ENCODE measurements at regions not wholly inside any gene's neighbourhood (a gene's known extent, or its start where the extent isn't known, plus 50 kb on each side); places are given as distances from the start of the nearest gene placed in this dataset.

- H3K4ac ChIP-seq (ENCODE audit: low read depth, low read length): no peak overlapping the region
- H3K79me1 ChIP-seq (ENCODE audit: low read depth in 1 of 2, low read length in 2 of 2): no peaks in the 10 kb centered on the region
- in situ Hi-C loops (cut with MboI; ENCODE audit: low sequenced_read_pairs) (no loop called here), intact Hi-C loops (cut with micrococcal nuclease) (no loop called here), dilution Hi-C loops (cut with HindIII; ENCODE audit: low sequenced_read_pairs, unreplicated experiment) (no loop called here)
- TF ChIP-seq BHLHE40 (IDR thresholded peaks at IDR 0.05; ENCODE audit: low read depth, low read length): peak; percentile 96
- TF ChIP-seq FOS (IDR thresholded peaks at IDR 0.05; ENCODE audit: low read depth, low read length): peak; percentile 100
- peak; percentile 21; the same call in 1 of the 2 replicates for TF ChIP-seq MAFK (IDR thresholded peaks at IDR 0.05; ENCODE audit: low read depth, low read length)
- TF ChIP-seq, protein P1, sequence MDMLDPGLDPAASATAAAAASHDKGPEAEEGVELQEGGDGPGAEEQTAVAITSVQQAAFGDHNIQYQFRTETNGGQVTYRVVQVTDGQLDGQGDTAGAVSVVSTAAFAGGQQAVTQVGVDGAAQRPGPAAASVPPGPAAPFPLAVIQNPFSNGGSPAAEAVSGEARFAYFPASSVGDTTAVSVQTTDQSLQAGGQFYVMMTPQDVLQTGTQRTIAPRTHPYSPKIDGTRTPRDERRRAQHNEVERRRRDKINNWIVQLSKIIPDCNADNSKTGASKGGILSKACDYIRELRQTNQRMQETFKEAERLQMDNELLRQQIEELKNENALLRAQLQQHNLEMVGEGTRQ (IDR thresholded peaks at IDR 0.05; ENCODE audit: low read depth, low read length): no peak
- TF ChIP-seq NFE2L2 (IDR thresholded peaks at IDR 0.05; ENCODE audit: low read depth, low read length): peak; percentile 66
- POLR2A ChIA-PET (ENCODE audit: unreplicated experiment): no interaction called here
- peaks cover 2% of the 10 kb centered on the region; the same call in 1 of the 2 replicates for H3K9me1 ChIP-seq (ENCODE audit: insufficient read depth, low read length)
- no peak overlapping the region for H3K18ac ChIP-seq (ENCODE audit: low read depth, low read length)
- CTCF ChIA-PET: no interaction called here
- no peak overlapping the region for H2BK120ac ChIP-seq (ENCODE audit: low read depth, low read length)
- no peak overlapping the region for H2BK20ac ChIP-seq (ENCODE audit: low read depth, low read length)
- H3K14ac ChIP-seq (replicated peaks; ENCODE audit: low read depth, low read length): no peak overlapping the region
- H3K4me1 ChIP-seq (ENCODE audit: control insufficient read depth, insufficient read depth, low read length): no peaks in the 10 kb centered on the region
- H2AK9ac ChIP-seq (replicated peaks; ENCODE audit: low read depth, low read length, poor library complexity): no peak overlapping the region
- DNase-seq (peak; percentile 97), ATAC-seq (ENCODE audit: low read depth) (peak; percentile 98)
- no peak overlapping the region for H4K8ac ChIP-seq (ENCODE audit: low read depth in 2 of 2, low read length in 2 of 2)
- H4K5ac ChIP-seq (ENCODE audit: low read depth, low read length): no peak overlapping the region
- no peak overlapping the region for H4K91ac ChIP-seq (ENCODE audit: insufficient read depth, low read depth, low read length)
- H2BK15ac ChIP-seq (ENCODE audit: low read depth, low read length): no peak overlapping the region
- H2AK5ac ChIP-seq (ENCODE audit: low read depth, low read length): no peak overlapping the region
- H3K9me3 ChIP-seq (ENCODE audit: control insufficient read depth, insufficient read depth, low read length): no peaks in the 10 kb centered on the region
- H3K9ac ChIP-seq (ENCODE audit: low read depth, low read length): no peak overlapping the region
- no peak overlapping the region for H2AFZ ChIP-seq (replicated peaks; ENCODE audit: low read length, poor library complexity)
- H3K4me2 ChIP-seq (ENCODE audit: low read depth, low read length): no peak overlapping the region
- no peaks in the 10 kb centered on the region for H4K20me1 ChIP-seq (ENCODE audit: insufficient read depth, low read length)
- no peaks in the 10 kb centered on the region for H3K27me3 ChIP-seq (ENCODE audit: control insufficient read depth, insufficient read depth, low read length)
- no CpG with 5 or more reads among the region's 2 CpGs for WGBS, 2 experiments (ENCODE audit: extremely low coverage in 2 of 2, insufficient read length in 1 of 2)
- no peak overlapping the region for H3K4me3 ChIP-seq (ENCODE audit: insufficient read depth, low read depth, low read length)
- H3K23ac ChIP-seq (ENCODE audit: low read depth, low read length): no peak overlapping the region
- H3K56ac ChIP-seq (ENCODE audit: extremely low read depth, insufficient read depth, low read length): no peak overlapping the region
- H2BK5ac ChIP-seq (ENCODE audit: low read depth, low read length, poor library complexity, severe bottlenecking): peak overlapping the region; percentile 84
- BruUV-seq (replicated peaks): no TSS peak
- H3K27ac ChIP-seq (ENCODE audit: insufficient read depth, low read length): no peak overlapping the region; the same call in 1 of the 2 replicates
- H3K36me3 ChIP-seq (ENCODE audit: control insufficient read depth, insufficient read depth, low read length): no peaks in the 10 kb centered on the region
These were observed 1250.1 kb upstream of the GYPC start for GRCh38 chr2:125405816-125406215.

All from IMR-90 (cell line).